CD4-positive, alpha-beta T cell treated with Interferon alpha-2 for 1 hour (primary cell): ENCODE measurements at regions not wholly inside any gene's neighbourhood (a gene's known extent, or its start where the extent isn't known, plus 50 kb on each side); places are given as distances from the start of the nearest gene placed in this dataset.
"Not testable (repeated sequence)": the region's sequence is repeated elsewhere in the genome, so short reads cannot be mapped to it uniquely, and the experiment has no call there.

Experiments used
- DNase-seq, 2 donors: peaks; one replicate each; pipeline ENCODE4 v3.0.0-alpha.2; 2020 to 2022

DNA sequence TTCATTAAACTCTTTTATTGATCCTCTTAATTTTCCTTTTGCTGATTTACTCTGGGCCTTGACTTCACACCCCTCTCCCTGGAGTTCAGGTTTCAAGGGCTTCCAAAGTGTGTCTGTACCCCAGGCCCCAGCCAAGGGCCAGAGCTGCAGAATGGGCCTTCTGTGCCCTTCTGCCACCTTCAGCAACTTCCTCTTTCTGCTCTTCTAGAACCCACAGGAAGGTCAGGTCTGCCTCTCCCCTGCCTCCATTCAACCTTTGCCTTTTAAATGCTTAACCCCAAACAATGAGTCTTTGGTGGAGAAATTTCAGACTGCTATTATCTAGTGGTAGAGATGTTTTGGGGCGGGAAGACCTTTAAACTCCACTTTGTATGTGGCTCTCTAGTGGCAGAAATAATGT, 63.1 kb downstream of the TSN start:
- DNase-seq = no peak

DNA sequence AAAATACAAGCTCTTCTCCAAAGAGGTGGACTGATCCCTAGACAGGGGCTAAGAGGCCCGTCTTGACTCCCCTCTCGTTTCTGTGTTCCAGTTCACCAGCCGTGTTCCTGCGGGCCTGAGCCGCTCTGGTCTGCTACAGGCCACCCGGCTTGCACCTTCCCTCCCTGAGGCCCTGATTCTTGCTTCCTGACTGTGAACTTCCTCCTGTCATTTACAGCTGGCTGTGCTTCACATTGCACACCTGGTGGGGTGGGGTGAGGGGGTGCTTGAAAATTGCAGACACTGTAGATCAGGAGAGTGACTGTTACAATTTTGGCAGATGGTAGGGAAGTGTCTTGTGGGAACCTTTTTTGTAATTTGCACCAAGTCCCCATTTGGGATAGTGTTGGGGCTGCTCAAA, 64.4 kb downstream of the TSN start:
- DNase-seq = no peak

DNA sequence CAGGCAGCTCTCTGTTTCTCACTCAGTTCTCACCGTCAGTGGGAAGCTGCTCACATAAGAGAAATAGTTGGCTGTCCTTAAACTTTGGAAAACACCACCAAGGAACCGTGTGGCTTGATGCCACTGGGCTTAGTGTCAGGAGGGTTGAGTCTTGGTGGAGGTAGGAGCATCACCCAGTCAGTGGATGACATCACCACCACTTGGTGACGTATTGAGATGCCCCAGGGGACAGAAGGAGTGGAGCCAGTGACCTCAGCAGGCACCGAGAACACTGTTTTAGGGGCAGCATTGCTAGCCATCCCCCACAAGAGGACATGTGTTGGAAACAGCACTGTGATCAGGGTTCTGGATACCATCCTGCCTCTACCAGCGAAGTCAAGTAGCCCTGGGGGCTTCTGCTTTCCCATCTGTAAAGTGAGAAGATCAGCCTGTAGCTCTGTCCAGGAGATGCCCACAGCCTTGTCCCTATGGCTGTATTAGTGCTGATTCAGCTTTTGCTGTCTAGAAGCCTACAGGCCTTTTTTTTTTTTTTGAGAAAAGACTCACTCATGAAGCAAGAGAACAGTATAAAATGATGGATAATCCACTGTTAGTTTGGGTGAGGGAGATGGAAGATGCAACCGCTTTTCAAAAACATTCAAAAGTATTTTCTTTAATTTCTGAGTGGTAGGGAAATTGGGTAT, 66.2 kb downstream of the TSN start:
- DNase-seq = no peak

DNA sequence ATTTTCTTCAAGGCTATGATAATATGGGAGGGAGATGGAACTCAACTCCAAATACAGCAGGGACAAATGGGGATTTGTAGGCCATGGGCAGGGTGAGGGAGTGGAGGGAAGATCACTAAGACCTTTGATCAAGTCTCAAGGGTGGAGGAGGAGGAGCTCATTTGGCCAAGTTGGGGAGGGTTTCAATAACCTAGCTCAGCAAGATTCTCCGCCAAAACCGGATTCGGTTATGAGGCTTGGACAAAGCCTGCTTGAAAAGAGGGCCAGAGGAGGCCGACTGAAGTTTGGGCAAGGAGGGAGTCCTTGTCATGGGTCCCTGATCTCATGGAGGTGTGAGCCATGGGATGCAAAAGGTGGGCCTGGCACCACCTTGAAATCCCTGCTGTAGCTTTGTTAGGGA, 68.8 kb downstream of the TSN start:
- DNase-seq = no peak

DNA sequence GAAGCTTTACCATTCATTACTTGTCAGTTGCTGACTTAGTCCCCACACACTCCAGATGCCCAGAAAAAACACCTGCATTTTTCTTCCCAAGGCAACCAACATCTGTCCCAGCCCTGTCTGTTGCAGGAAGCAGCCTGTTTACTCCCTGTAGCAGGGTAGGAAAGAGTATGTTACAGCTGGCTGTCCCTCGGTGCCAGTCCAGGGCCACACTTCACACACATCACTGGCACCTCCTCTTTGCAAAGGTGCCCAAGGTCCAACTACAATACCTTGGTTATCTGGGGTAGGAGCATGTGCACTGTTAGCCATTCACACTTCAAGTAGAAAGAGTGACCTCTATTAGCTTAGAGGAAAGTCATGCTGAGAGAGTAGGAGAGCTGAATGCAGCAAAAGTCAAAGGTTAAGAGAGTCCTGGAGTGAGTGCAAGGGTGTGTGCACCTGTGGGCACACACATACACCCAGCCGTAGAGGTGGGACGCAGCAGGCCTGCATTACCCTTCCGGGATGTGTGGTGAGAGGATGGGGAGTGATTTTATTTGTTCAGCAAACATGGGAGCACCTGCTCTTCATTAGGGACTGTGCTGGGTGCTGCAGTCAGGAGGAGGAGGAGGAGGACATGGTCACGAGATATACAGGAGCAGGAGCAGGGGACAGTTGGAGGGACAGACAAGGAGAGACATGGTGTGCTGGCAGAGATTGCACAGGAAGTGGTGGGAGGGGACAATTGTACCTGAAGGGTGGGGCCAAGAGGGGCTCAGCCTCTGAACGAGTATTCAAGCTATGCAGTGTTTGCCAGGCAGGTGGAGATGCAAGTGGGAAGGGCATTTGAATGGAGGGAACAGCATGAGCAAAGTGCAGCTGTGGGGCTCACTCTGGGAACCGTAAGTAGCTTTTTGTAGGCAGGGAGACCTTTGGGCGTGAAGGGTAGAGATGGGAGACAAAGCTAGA, 69.8 kb downstream of the TSN start:
- DNase-seq = no peak

DNA sequence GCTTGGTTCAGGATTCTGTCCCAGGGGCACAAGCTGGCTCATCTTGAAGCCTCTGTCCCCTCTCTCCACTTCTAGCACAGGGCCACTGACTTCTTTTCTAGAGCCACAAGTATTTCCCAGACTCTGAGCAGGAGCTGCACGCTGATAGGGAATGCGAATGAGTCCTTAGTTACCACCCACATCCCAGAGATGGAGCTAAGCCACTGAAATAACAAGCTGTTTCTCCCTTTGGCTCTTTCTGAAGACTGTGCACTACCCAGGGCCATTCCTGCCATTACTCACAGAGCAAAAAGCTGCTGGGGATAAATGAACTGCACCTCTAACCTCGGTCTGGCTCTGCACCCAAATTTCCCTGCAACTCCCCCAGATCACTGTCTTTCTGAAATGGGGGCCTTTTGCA, 70.6 kb downstream of the TSN start:
- DNase-seq = no peak

DNA sequence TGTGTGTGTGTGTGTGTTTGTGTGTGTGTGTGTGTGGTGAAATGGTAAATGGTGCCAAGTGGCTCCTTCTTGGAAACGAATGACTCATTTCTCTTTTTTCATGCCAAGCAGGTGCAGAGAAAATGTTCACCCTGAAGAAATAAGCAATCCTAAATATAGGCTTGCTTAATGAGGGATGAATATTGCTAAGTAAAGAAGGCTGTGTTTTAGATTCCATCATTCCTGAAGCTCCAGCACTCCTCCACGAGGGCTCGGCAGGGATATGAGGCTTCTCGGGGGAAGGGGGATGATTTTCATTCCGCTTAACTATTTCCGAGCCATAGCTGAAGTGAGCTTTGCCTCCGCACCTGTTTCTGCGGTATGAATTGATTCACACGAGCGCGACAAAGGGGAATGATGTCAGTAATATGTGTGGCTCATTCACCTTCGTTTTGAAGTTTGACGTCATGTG, 72.9 kb downstream of the TSN start:
- DNase-seq = no peak

DNA sequence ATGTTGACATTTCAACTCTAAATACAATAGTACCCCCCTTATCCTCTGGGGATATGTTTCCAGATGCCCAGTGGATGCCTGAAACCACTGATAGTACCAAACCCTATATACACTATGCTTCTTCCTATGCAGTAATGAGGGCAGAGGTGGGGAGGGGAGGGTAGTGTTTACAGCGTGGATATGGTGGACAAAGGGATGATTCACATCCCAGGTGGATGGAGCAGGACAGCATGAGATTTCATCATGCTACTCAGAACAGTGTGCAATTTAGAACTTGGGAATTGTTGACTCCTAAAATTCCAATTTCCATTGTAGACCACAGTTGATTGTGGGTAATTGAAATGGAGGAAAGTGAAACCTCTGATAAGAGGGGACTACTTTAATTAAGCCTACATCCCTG, 75.4 kb downstream of the TSN start:
- DNase-seq = no peak

DNA sequence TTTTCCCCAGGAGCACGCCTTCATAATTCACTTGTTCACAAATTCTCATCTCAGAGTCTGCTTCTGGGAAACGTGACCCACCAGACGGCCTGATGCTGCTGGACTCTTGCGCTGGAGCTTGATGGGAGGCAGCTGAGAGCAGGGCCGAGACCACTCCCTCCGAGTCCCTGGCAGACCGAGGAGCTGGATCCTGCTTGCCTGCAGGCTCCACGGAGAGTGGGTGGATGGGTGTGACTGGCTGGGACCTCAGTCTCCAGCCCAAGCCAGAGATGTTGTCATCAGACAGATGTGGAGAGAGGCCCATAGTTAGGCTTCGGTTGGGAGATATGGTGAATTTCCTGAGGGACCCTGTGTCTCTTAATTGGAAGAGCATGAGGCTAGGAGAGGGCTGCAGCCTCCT, 76.4 kb downstream of the TSN start:
- no peak for DNase-seq

DNA sequence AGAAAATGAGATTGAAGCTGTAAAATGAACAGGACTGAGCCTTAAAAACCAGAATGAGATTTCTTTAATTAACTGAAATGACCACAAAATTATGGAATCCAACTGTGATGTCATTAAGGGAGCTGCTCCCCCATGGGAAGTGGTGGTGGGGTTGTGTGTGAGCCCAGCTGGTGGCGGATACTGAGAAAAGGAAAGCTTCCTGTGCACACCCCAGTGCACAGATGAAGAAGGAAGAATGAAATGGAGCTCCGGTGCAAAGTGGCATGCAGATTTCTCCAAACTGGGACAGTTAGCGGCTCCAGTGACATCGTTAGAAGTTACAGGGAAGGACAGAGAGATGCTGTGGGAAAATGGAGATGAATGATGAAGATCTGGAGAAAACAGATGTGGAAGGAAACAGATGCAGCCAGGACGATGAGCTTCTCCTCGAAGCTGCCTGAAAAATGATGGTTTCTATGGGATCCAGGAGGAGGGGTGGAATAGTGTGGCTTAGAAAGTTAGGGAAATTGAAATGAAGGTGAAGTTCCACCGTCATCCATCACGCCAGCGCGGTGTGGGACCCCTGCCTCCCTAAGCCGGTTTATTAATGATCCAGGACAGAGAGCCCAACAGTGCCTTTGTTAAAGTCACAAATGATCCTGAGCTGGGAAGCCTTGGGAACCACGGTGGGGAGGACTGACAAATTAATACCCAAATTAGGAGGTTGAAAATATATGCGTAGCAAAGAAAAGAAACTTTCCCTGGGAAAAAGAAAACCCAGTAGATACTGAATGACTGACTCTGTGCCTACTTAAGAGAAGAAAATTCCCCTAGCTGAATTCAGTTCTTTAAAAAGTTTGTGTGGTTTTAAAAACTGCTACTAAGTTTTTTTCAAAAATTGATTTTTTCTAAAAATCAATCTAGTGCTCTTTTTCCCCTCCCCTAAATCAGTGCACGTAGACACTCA, 77.2 kb downstream of the TSN start:
- DNase-seq = no peak

DNA sequence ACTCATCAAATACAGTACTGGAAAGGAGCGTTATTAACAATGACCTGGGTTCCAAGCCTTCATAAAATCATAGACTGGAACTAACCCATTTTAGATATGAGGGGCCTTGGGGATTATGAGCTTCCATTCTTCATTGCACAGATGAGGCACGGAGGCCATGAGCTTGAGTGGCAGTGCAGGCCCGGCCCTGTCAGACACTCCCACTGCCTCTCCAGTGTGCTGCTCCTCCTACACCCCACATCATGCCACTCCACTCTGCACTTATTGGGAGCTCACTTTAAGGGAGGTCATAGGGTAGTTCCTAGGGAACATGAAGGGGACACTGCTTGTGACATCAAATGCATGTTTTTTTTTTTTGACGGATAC, 77.9 kb downstream of the TSN start:
- no peak for DNase-seq

DNA sequence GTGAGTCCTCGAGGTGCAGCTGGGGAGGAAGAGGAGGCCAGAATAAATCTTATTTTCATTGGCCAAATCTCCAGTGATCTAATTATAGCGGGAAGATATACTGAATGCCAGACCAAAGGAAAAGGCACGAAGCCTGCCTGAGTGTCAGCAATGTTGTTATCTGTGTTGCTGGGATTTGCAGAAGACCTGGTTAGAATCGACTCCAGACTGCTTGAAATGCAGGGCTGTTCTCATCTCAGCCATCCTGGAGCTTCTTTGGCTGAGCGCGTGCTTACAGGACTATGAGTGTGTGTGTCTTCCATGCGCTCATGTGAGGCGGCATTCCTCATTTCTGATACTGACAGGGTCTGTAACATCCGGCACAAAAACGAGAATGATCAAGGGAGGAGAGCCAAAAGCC, 81.2 kb downstream of the TSN start:
- DNase-seq = no peak

DNA sequence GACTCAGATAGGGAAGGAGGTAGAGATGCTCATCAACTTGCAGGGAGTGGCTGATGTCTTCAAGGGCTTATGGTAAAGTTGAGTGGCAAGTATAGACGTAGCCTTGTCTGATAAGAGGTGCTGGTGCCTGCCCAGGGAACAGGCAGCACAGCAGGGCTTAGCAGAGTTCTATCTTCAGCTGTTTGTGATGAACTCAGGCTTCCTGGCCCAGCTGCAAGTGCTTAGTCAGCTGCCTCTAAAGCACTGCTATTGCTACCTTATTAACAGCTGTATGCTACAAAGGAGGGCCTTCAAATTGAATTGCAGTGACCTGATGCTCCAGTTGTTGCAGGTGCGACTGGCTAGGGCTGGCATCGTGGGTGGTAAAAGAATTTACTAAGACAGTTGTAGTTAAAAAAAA, 82.1 kb downstream of the TSN start:
- DNase-seq = no peak

DNA sequence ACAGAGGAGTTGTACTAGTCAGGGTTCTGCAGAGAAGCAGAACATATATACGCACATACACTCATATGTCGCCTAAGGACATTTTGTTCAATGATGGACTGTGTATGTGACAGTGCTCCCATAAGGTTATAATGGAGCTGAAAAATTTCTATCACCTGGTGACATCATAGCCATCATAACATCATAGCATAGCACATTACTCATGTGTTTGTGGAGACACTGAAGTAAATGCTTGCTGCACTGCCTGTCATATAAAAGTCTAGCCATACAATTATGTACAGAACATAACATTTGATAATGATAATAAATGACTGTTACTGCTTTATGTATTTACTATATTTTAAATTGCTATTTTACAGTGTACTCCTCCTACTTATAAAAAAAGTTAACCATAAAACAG, 83.1 kb downstream of the TSN start:
- DNase-seq = no peak

DNA sequence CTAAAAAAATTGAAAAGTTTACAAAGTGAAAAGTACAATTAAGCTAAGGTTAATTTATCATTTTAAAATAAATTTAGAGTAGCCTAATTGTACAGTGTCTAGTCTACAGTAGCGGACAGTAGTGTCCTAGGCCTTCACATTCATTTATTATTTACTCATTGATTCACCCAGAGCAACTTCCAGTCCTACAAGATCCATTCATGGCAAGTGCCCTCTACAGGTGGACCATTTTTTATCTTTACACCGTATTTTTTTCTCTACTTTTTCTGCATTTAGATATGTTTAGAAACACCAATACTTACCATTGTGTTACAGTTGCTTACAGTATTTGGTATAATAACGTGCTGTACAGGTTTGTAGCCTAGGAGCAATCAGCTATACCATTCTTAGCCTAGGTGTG, 84.1 kb downstream of the TSN start:
- DNase-seq = no peak

DNA sequence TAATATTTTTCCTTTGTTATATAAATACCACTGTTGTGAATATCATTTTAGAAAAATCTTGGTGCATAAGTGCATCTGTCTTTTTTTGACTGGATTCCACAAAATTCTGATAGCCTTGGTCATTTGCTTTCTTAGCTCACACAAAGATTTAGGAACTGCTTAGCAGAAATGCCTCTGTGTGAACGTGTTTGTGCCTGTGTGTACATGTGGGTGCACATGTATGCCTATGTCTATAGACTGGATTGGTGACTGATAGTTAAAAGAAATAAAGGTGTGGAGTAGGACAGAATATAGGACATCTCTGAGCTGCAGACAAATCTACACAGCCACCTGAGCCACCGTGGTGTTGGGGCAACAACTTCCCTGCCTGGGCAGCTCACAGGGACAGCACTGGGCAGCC, 93.8 kb downstream of the TSN start:
- no peak for DNase-seq

DNA sequence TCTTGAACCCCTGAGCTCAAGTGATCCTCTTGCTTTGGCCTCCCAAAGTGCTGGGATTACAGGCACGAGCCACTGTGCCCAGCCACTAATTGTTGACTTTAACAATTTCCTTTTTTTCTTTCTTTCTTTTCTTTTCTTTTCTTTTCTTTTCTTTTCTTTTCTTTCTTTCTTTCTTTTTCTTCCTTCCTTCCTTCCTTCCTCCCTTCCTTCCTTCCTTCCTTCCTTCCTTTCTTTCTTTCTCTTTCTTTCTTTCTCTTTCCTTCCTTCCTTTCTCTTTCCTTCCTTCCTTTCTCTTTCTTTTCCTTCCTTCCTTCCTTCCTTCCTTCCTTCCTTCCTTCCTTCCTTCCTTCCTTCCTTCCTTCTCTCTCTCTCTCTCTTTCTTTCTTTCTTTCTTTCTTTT, 97.7 kb downstream of the TSN start:
- not testable (repeated sequence) for DNase-seq

DNA sequence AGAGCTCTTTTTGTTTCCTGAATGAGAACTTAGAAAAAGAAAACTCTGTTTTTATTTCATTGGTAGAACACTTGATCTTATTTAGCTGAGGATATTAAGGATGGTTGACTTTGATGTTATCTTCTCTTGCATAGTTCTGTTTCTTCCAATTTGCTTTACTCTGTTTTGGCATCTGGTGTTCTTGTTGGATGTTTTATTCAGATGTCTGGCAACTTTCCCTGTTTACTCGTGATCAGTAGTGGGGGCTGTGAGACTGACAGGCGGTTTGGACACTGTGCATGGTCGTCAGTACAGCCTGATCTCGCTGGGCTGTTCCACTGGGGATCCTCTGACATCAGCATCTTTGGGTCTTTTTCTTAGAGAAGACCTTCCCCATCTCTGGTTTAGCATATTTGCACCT, 100.1 kb downstream of the TSN start:
- no peak for DNase-seq

DNA sequence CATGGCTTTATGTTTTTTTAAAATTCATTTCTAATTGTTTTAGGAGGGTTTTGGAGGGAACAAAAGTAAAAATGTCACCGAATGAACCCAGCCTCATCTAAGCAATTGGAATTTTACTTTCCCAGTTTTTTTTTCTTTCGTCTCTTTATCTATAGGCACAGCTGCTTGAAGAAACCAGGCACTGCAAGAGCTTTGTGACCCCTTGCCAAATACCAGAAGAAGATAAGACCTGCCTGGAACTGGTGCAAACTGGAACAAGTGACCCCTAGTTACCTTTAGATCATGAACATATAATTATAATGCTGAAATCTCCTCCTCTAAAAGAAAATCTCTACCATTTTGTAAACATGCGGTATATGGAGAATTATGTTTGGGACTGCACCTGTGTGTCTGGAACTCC, 100.9 kb downstream of the TSN start:
- DNase-seq = no peak

DNA sequence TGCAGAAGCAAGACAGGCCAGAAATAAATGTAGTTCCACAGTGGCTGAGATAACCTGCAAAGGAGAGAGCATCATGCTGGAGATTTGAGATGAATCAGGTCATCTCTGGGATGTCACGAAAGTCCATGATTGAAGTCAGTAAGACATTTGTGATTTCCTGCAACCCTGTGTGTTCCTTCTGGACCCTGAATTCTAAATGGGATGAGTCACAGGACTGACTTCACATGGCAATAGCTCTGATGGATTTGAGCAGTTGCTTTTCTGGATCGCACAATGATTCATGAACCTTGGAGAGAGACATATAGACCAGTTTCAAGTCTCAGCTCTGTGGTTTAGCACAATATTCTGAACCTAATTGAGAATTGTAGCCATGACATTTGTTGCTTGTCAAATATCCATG, 102.9 kb downstream of the TSN start:
- no peak for DNase-seq

DNA sequence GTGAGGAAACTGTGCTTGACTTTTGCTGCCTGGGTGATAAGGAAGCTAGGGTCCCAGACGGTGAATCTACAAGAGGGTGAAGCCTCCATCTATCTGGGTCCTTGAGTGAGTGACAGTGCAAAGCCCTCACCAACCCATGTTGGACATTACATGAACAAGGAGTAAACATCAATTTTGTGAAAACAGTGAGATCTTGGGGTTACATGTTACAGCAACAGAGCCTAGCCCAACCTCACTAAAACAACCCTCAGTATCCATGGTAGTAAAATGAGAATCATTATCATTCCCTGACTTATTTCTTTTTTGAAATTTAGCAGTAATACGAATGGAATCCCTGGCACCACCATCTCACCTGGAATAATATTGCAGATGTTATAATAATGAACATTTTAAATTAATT, 103.4 kb downstream of the TSN start:
- no peak for DNase-seq

DNA sequence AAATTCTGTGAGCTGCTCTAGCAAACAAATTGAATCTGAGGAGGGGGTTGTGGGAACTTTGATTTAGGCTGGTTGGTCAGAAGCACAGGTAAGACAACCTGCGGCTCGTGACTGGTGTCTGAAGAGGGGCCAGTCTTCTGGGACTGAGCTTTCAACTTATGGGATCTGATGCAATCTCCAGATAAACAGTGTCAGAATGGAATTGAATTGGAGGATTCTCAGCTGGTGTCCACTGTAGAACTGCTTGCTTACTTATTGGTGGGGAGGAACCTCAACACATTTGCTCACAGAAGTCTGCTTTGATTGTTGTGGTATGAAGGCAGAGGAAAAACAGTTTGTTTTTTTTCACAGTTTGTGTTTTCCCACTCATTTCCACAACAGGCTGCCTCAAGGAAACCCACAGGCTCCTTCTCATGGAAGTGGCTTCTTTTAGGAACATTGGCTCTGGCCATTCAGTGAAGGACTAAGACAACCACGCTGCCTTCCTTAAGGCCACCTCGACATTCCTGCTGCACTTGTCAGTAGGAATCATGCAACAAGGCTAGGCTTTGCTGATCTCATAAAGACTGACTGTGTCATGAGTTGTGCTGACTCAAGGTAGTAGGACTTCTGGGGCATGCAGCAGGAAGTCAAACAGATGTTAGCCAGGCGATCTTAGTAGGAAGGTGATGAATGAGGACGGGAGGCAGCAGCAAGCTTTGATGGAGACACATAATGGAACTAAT, 104.7 kb downstream of the TSN start:
- DNase-seq = no peak

DNA sequence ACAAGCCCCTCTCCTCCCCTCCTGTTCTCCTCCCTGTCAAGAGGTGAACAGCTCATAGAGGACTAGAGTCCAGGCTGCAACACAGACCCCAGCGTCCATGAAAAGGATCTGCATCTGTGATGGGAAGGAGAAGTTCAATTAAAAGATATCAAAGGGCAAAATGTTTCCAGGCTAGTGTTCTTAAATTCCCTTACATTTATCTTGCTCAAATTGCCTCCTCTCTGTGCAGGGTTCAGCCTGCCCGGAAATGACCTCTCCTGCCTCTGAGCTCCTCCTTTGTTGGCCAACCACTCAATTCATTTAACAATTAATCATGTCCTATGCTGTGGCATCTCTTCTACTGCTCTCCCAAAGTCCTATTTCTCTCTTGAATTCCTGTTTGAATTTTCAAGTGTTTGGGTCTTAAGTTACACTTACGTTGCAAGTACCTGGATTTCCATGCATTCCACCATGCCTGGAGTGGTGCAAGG, 105.3 kb downstream of the TSN start:
- no peak for DNase-seq
